GM19240 (cell line): ENCODE measurements at regions not wholly inside any gene's neighbourhood (a gene's known extent, or its start where the extent isn't known, plus 50 kb on each side); places are given as distances from the start of the nearest gene placed in this dataset.
"Not testable (repeated sequence)": the region's sequence is repeated elsewhere in the genome, so short reads cannot be mapped to it uniquely, and the experiment has no call there.

ENCODE experiments used
- DNase-seq: peaks from one replicate; pipeline ENCODE4 v3.0.0; 2011; ENCODE audit warnings: low spot score; ENCODE audit not compliant: insufficient read length

GRCh38 chr6:1230689-1231605 is 81.0 kb upstream of the FOXQ1 start:
- no peak for DNase-seq

DNA sequence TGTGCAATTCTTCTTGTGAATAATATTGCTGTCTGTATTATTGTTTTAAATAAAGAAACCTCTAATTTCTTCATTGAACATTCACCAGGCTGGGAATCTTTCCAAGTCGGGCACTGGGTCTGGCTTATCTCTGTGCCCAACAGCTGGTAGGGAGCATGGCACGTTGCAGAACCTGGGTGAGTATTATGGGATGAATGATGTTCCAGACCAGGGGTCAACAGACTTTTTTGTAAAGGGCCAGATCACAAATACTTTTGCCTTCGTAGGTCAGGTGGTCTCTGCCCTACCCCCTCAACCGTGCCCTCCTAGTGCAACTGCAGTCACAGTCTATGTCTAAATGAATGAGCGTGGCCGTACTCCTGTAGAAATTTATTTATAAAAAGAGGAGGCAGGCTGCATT is 81.6 kb upstream of the FOXQ1 start:
- no peak for DNase-seq

- no peak for DNase-seq
These were observed 82.1 kb upstream of the FOXQ1 start for GRCh38 chr6:1229808-1230207.

DNA sequence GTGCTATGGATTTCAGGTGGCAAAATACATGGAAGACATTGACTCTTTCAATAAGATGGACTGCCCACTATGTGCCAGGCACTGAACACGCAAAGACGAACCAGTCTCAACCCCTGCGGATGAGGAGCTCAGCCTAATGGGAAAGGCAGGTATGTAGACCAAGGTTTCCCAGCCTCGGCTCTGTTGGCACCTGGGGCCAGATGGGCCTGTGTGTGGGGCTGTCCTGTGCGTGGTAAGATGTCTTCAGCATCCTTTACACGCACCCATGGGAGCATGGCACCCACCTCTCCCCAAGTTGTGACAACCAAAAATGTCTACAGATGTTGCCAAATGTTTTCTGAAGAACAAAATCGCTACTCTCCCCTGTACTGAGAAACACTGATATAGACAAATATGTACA is 82.6 kb upstream of the FOXQ1 start:
- no peak for DNase-seq

GRCh38 chr6:1228754-1229191 is 83.1 kb upstream of the FOXQ1 start:
- no peak for DNase-seq

- DNase-seq = no peak
These were observed 83.8 kb upstream of the FOXQ1 start for GRCh38 chr6:1227935-1228753.

DNA sequence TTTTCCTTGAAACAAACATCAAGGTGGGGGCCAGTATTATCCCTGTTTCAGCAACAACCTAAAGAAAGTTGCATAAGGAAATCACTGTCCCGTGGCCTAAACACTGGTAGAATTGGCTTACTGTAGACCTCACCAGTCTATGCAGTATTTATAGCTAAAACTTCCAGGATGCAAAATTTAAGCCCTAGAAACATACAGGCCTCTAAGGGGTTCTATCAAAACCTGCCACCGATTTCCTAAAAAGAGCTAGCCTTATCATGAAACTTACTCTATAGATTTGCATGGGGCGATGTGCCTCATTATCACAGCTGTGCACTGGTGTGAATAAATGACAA is 84.3 kb upstream of the FOXQ1 start:
- DNase-seq = no peak

- DNase-seq = no peak
These were observed 85.4 kb upstream of the FOXQ1 start for GRCh38 chr6:1226277-1227099.

DNA sequence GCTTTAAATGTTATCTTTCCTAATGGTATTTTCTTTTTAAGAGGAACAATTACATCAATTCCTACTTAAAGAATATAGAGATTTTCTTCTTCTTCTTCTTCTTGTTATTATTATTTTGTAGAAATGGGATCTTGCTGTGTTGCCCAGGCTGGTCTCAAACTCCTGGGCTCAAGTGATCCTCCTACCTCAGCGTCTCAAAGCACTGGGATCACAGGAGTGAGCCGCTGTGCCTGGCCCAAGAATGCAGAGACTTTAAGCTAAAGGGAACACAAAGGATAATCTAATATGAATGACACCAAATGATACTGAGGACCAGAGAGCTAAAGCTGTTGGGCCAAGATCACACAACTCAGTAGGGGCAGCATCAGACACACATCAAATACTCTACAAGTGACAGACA is 87.4 kb upstream of the FOXQ1 start:
- no peak for DNase-seq

DNA sequence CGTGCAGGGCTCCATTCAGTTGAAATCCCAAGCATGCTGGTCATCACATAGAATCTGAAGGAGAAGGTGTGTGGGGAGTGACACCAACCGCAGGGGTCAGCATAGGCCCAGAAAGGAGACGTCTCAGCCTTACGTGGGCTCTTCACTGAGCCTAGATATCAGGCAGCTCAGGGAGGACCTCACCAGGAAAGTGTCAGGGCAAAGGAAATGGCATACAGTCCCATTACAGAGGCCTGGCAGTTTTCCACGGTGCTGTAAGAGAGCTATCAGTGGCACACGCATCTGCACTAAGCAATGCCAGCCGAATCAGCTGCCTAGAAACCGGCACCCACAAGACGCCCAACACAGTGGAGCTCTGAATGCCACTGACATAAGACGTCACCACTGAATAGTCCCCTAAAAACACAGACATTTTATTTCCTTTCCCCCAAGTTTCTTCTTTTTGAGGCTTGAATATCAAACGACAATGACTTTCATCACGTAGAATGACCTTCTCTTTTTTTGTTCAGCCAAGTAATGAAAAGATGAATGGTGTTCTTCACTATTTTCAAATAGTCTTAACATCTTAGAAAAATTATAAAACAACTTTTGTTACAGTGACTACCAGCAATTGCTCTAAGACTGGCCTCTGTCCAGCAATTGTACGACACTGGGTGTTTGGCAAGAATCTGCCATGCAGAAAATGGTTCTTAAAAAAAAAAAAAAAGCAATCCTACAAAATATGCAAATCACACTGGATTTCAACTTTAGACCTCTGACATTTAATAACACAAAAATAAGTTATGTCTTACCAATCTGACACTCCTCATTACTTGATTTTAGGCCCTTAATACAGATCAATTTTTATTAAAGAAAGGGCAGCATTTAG is 88.9 kb upstream of the FOXQ1 start:
- no peak for DNase-seq

GRCh38 chr6:1217396-1217795 is 94.5 kb upstream of the FOXQ1 start:
- no peak for DNase-seq

- no peak for DNase-seq
These were observed 95.4 kb upstream of the FOXQ1 start for GRCh38 chr6:1216488-1216974.

DNA sequence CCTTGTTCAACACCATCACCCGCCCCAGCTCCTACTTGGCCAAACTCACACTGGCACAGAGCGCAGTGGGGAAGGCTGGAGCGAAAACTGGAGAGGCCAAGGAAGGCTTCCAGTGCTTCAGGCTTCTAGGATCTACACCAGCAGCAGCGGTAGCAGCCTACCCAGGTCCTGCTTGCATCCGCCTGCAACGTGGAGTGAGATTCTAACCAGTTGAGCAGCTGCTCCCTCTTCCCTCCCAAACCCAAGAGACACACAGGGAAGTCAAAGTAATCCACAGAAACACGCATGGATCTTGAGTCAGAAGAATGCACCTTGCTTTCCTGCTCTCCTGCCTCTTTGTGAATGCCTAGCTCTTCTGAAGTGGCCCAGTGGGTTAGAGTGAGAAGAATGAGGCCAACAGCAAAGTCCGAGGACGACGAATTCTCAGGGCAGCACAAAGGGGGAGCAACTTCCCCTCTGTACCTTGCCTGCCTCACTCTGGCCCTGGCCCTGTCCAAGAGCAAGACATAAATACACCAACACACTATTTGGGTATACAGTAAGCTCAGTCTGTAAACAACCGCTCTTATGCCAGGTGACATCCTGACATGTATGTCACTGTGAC is 95.9 kb upstream of the FOXQ1 start:
- no peak for DNase-seq

DNA sequence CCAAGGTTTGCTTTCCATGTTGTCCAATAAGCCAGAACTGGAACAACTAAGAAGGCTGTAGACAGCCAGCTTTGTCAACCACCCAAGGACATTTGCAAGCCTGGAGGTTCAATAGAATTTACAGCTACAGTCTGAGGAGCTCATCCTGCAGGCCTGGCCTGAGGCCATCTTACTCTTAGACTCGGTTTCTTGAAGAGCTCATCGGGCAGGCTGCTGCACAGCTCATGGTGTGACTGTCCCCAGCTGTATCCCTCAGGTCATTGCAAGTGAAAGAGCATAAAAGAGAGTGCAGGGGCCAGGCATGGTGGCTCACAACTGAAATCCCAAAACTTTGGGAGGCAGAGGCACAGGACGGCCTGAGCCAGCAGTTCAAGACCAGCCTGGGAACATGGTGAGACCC is 96.9 kb upstream of the FOXQ1 start:
- no peak for DNase-seq

DNA sequence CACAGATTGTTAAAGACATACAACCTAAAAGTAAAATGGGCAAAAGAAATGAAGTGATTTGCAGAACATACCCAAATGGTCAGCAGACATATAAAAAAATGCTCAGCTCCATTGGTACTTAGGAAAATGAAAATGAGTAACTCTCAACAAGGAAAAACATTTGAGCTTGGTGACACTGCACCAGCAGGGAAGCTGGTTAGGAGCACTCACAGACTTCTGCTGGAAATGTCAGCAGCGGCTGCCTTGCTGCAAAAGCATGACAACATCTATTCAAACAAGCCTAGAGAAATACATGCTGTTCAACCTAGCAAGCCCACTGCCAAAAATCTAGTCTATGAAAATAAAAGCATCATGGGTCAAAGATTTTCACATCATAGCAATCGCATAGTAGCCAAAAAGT is 99.0 kb upstream of the FOXQ1 start:
- no peak for DNase-seq

- DNase-seq = not testable (repeated sequence)
These were observed 99.8 kb upstream of the FOXQ1 start for GRCh38 chr6:1212138-1212537.

DNA sequence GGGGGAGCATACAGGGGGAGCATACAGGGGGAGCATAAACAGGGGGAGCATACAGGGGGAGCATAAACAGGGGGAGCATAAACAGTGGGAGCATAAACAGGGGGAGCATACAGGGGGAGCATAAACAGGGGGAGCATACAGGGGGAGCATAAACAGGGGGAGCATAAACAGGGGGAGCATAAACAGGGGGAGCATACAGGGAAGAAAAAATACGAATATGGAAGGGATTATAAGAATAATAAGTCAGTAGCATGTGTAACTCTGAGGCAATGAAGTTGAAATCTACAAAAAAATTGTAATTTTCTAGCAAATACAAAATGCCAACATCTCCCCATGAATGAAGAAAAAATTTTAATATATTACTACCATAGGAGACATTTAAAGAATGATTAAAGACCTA is 101.3 kb upstream of the FOXQ1 start:
- DNase-seq = not testable (repeated sequence)

DNA sequence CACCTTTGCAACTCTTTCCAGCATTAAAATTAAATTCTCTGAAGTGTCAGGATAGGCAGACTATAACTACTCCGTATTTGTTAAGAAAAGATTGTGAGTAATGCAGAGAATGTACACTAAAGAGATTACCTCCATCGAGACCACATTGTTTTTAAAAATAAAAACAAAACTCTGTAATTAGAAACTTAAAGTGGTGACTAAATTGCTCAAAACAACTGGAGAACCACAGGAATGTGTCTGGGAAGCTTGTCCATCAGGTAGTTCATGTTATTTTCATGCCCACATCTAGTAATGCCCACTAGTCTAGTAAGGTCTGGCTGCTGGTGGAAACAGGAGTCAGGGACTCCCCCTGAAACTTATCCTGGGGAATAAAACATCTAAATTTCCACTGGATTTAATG is 103.0 kb upstream of the FOXQ1 start:
- DNase-seq = no peak

DNA sequence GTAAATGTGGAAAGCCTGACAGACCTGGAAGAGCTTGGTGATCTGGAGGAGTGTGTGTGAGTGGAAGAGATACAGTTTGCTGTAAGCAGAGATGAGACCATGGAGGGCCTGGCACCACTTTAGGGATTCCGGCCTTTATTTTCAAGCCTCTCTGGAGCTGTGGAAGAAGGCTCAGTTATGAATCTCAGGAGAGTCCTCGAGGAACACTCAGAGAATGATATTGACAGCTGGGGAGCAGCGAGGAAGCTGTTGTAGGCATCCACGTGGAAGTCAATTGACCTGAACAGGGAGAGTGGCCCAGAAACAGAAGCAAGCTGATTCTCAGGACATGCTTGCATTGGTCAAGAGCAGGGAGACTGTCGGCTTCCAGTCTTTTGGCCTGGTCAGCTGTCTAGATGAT is 108.4 kb upstream of the FOXQ1 start:
- DNase-seq = no peak

DNA sequence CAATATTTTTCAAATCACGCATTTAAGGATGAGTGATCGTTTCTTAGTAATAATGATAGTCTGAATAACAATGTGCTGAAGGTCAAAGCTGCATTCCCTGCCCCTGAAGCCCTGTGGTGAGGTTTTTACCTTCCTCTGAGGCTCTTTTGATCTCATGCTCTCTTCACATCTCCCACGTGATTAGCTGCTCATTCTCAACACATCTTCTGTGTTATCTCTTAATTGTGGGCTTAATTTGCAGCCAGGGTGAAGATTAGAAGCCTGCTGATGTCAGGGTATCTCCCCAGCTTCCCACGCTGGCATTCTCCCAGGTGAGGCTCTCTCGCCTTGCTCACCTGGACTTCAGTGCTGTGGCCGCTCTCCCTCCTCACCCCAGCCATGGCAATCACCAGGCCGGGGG is 109.7 kb upstream of the FOXQ1 start:
- no peak for DNase-seq
